UCSD-AML1 (cell line): ENCODE measurements at regions not wholly inside any gene's neighbourhood (a gene's known extent, or its start where the extent isn't known, plus 50 kb on each side); places are given as distances from the start of the nearest gene placed in this dataset.

ENCODE experiments used
- DNase-seq: peaks from one replicate; lab custom pipeline; 2025; ENCODE audit not compliant: unreplicated experiment; lab: John Stamatoyannopoulos, UW

DNA sequence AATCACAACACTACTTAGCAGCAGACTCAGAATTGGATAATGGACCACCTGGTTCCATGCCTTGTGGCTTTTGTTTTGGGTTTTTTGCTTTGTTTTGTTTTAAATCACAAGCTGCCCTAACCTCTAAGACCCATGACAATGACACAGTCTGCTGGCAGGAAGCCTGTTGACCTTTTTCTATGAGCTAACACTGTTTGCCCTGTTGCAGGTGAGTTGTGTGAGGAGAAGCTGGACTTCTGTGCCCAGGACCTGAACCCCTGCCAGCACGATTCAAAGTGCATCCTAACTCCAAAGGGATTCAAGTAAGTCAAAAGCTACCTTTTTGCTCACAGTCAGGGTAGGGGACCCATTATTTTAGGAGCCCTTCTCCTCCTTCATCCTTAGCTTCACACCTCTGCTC, 110.8 kb upstream of the PACRGL start:
- DNase-seq: no peak

DNA sequence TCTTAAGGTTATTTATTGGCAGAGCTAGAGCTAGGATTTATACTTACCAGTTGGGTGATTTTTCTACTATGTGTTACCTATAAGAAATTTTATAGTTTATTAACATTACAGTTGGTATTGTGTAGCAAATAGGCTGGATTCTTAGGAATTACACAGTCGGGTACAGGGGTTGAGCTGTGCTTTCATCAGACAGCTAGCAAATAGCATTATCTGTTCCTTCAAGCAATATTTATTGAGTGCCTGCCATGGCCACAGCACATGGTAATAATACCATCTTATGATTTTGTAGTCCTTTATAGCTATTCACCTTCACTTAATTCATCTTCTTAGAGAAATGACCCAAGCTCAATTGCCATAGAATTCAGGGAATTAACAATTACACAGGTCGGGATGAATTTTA, 109.4 kb upstream of the PACRGL start:
- no peak for DNase-seq

DNA sequence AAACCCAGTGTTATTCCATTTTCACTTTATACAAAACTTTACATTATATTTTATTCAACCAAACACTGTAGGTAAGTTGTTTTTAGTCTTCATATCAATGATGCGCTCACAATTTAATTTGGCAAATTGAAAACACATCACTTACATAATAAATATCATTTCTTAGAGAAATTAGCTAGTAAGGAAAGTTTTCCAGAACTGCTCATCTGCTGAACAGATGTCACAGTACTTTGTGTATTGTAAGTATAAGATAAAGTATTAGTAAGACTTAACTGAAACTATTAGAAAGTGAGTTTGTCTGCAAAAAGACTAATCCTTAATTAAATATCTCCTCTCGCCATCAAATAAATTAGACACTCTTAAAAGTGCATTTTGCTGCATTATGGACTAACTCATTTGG, 108.7 kb upstream of the PACRGL start:
- DNase-seq: no peak

DNA sequence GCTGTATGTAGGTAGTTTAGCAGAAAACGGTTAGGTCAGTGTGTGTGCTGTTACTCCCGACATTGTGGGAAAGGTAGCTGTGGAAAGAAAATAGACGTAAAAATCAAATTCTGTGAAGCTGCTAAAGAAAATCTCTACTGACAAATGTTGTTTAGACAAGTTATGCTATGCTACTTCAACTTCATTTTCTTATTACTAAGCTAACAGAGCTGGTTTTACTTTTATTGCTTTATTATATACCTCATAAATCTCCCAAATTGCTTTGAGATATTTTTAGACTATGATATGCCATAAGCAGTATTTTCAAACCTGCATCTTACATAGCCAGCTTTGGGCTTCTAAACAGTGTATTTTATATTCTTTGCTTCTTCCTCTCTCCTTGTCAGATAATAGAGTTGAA, 108.2 kb upstream of the PACRGL start:
- DNase-seq: no peak

DNA sequence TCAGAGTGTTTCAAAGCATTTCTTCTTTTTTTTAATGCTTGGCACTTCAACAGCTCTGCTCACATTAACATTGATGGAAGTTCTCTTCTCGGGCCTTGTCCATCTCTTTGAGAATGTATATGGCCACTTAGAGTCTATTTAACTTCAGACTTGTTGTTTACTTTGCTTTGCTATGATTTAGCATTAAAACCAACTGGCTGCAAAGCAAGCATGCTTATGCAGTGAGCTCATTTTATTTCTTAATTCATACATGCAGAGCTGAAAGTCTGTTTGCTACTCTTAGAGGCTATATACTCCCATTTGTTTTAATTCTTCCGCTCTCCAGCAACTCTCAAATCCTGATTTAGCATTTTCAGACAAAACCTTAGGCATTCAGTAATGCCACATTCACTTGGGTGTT, 107.6 kb upstream of the PACRGL start:
- DNase-seq: no peak

DNA sequence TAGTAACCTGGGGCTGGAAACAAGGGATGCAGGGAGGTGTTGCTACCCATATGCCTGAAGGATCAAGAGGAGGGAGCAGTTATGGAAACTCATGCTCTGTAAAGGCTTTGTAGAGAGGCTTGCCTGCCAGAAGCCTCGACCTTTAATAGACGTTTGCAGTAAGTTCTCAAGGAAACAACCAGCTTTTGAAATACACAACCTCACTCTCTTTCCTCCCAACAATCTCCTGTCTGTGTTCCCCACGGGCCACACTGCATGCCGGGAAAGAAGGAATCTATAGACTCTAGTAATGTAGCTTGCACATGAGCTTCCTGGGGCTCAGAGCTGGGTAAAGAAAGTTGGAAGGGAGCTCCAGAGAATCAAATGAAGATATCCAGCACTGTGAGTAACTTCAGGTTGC, 101.6 kb upstream of the PACRGL start:
- DNase-seq: no peak

DNA sequence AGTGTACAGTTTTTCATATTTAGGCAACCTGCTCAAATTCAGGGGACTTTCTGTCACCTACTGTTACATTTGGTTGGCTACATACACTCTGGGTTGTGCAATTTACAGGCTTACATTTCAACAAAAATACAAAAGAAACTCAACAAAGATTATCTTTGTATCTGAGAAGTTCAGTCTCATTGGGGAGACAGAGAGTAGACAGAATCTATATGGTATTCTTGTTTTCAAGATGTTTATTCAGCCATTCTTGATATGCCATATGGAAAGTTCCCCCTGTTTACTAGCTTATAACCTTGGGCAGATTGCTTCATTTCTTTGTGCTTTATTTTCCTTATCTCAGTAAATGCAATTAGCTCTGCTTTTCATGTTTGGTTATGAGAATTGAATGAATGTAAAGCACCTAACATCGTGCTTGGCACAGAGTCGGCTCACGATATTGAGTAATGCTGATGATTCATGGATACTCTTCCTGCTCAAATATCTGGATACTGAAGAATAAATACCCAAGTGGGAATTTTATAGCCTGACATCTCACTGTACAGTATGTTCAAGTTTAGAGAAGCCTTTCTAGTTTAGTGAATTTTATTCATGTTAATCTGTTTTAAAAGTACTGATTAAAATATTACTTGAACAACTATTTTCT, 96.5 kb upstream of the PACRGL start:
- DNase-seq: no peak

DNA sequence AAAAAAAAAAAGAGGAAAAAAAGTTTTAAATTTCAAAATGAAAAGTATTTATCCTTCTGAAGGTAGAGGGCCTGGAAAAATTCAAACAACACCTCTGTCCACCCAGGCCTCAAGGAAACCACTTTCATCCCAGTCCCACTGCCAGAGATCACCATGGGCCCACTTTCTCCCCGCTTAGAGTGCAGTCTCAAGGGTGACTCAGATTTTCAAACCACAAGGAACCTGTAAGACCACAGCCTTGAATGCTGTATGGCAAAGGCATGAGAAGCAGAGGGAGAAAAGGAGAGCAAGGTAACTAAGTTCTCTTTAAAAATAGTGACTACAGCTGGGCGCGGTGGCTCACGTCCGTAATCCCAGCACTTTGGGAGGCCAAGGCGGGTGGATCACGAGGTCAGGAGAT, 87.9 kb upstream of the PACRGL start:
- no peak for DNase-seq

DNA sequence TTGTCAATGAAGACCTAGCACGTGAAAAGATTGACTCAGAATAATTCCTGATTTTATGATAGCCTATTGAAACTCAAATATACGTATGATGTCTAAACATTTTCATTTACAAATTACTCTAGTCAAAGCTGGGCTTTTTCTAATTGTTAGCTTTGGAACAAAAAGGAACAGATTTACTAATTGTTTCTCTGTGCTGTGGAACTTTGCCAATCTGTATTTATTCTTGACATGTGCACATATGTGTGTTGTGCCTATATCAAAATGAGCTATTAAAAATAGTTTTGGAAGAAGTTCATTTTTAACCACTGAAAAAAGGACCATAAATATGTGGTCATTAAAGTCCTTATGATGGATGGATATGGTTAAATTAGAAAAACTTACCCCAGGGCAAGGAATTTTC, 85.4 kb upstream of the PACRGL start:
- DNase-seq: no peak

DNA sequence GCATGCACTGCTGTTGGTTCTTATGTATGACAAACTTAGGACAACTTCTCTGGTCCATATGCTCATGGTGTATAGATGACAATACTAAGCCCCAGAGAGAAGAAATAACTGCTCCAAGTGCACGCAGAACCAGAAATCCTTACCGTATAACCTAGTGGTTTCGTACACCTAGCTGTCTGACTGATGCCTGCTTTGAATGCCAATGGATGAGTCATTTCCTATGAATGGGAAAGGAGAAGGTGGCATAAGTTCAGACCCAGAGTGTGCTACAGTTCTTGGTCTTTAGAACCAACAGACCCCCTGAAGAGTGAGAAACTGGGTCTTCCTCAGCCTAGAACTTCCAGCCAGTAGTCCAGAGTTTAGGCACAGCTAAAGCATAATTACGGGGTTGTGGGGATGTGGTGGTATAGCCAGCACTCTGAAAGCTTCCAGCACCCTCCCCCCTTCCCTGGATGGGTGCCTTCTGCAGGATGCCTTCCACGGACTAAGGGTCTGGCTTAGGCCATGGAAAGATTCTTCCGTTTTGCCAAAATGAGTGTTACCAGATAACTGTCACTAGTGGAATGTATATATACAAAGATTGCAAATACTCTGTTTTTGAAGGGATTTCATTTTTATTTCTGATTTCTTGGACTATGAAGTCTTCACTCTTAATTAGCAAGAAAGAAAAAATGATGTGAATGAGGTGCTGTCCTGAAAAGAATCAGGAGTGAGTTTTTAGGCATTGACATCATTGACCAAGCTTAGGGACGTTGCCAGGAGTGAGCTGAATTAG, 84.6 kb upstream of the PACRGL start:
- no peak for DNase-seq

DNA sequence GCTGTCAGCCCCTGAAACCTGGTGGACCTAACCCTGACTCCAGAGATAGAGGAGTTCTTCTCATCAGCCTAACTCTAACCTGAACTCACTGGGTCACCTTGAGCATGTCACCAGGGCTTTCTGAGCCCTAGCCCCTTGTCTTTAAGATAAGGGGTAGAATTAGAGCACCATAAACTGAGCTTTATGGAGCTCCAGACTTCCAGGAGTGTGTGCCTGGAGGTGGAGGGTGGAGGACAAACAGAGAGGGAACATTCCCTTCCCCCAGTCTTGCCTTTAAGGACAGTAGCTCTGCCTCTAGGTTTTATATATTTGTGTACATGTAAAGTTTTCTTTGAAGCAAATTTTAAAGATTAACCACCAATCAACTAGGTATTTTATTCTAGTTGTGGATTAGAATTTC, 83.9 kb upstream of the PACRGL start:
- no peak for DNase-seq

DNA sequence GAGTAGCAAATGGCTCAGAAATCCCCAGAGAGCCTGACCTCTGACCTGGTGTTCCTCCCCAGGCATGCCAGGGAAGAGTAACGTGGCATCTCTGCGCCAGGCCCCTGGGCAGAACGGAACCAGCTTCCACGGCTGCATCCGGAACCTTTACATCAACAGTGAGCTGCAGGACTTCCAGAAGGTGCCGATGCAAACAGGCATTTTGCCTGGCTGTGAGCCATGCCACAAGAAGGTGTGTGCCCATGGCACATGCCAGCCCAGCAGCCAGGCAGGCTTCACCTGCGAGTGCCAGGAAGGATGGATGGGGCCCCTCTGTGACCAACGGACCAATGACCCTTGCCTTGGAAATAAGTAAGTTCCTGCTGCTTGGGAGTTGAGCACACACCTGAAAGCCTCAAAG, 83.4 kb upstream of the PACRGL start:
- no peak for DNase-seq

DNA sequence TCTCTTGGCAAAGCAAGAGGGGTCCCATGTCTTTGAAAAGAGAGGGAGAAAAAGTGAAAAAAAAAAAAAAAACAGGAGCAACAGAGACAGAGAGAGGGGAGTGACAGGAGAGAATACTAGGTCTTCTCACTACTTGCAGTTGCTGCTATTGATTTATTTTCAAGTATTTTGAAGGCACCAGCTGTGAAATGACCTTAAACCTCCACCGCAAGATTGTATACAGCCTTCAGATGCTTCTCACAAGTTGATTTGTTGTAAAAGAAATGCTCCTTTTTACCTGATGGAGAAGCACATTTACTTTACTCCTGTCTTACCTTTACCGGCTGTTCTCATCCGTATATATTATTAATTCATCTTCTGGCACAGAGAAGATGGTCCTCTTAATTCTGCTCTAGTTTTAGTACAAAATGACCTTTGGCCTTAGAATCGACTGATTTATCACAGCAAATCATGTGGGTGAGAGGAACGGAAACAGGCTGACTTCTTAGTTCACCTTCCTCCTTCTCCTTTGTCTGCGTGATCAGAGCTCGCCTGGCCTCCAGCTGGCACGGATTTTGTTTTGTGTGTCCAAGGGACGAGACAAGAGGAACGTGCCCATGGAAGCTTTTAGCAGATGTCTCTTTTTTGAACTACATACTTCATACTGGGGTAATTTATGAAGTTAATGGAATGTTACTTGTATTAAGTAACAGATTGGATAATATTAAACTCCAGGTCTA, 82.4 kb upstream of the PACRGL start:
- no peak for DNase-seq

DNA sequence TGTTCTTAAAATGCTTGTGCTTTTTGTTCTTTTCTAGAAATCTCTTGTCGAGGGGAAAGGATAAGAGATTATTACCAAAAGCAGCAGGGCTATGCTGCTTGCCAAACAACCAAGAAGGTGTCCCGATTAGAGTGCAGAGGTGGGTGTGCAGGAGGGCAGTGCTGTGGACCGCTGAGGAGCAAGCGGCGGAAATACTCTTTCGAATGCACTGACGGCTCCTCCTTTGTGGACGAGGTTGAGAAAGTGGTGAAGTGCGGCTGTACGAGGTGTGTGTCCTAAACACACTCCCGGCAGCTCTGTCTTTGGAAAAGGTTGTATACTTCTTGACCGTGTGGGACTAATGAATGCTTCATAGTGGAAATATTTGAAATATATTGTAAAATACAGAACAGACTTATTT, 81.5 kb upstream of the PACRGL start:
- DNase-seq: no peak

DNA sequence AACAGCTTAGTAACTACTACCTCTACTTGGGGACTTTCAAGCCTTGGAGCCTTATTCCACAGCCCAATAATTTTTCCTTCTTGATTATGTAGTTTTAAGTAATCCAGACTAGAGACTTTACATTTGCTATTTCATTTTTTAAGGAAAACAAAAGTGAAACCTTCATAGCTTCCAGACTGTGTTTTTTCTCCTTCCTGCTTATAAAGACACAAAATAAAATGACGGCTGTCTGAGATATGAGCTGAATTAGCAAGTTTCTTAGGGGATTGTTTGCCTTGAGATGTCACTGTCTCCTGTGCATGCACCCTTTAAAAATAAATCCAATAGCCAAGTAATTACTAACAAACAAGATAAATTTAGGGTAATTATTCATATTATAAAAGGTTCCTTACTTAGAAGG, 78.8 kb upstream of the PACRGL start:
- DNase-seq: no peak

DNA sequence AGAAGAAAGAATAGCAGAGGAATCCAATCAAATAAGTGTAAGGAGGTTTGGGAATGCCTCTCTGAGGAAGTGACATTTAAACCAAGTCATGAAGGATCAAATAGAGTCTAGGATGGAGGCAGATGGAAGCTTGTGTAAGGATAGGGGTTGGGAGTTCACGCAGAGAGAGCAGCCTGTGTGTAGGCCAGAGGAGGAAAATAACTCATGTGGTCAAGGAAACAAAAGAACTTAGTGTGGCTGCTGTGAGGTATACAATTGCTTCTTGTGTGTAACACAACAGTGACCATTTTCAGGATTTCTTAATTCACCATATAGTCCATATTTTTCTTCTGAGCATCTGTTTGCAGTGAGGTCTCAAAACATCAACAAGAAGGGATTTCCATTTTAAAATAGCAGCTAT, 77.6 kb upstream of the PACRGL start:
- no peak for DNase-seq

DNA sequence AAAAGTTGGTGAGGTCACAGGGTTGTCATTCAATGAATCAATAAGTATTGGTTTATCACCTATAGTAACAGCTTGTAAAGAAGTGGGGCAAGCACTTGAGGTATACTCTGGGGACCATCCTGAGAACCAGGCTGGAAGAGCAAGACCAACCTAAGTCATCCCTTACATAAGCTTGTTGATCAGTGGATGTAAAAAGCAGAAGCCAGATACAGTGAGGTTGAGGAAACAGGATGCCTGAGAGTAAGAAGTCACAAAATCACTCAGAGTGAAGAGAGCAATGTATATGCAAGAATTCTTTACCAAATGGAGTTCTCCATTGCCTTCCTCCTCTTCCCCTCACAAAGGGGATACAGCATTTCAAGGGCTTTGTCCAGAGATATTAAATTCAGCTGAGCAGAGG, 76.3 kb upstream of the PACRGL start:
- no peak for DNase-seq

DNA sequence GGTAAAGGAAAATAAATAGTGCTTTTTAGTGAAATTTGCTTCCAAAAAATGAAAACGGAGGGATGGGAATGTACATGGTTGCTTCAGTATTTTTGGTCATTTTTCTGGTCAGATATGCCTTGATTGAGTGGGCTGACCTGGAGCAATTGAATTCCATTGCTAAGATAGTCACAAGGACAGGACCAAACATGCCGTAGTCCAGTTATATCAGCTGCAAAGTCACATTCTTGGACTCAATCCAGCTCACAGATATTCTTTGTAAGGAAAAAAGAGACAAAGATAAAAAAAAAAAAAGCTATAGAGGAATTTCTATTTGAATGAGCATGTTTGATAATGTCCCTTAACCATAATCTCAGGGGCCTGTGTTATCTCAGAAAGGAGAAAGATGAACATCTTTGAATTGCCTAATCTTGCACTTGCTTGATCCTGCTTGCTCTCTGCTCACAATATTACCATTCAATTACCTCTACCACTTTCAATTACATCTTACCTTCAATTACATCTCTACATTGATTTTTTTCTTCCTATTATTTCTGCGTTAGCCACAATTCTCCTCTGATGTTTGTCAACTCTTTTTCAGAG, 75.4 kb upstream of the PACRGL start:
- no peak for DNase-seq

DNA sequence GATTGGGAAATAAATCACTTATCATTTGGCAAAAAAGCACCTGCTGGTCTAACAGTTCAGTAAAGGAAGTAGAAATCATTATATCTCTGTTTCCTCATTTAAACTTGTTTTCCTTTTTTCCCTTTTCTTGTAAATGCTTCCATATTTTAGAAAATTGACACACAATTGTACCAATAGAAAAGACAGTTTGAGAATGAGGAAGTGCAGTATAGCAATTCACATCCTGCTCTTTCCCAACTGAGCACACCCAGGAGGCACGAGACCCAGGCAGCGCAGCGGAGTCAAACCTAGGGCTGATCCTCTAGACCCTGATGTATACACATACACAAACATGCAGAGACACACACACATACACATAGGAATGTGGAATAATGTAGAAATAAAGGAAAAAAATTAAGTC, 74.8 kb upstream of the PACRGL start:
- peak; percentile 22 for DNase-seq

DNA sequence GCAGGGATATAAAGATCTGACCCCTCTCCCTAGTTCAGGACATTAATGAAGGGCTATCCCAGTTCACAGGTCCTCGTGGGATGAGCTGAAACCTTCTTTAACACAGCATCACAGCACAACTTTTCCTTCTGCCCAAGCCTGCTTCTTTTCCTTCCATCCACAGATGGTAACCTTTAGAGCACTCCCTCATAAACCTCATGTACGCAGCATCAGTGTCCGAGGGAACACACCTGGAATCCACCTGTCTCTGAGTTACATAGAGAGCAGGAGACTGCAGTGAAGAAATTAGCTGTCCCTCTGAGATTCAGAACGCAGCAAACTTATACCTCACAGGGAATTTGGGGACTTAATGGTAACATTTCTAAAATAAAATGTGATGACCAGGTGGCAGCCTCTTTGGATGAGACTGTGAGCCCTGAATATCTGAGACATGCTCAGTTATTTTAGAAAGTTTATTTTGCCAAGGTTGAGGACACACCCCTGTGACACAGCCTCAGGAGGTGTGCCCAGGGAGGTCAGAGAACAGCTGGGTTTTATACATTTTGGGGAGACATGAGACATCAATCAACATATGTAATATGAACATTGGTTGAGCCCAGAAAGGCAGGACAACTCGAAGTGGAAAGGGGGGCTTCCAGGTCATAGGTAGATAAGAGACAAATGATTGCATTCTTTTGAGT, 73.8 kb upstream of the PACRGL start:
- DNase-seq: no peak

DNA sequence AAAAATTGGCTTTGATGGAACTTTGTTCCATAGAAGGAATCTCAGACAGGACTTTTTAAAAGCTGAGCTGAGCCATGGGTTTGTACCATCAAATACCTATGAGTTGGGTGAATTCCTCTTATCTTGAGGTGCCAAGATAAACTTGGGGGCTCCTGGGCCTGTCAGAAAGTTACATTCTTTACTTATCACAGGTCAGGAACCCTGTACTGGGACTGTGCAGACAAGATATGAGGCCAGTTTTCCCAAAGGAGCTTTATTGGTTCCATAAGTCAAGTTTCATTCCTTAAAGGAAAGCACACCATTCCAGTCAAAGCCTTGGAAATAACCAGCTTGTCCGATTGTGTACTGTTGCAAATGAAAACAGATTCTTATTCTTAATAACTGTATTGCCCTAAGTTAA, 72.4 kb upstream of the PACRGL start:
- DNase-seq: no peak
